Activated CD4-positive, CD25-positive, alpha-beta regulatory T cell treated with anti-CD3 and anti-CD28 coated beads, Interleukin-2, amount 50 U/mL, for 24 hours (primary cell): ENCODE measurements at regions not wholly inside any gene's neighbourhood (a gene's known extent, or its start where the extent isn't known, plus 50 kb on each side); places are given as distances from the start of the nearest gene placed in this dataset.

ENCODE experiments used
- ATAC-seq, 2 donors: fragments of 150-1000 bp; cut with Tn5 transposase; one replicate each; pipeline ENCODE4 v1.10.0; 2021; ENCODE audit warnings: mild to moderate bottlenecking in 1 of 2, moderate library complexity in 1 of 2

- no peak for ATAC-seq
Observed at GRCh38 chr12:41930866-41931437, 213.7 kb downstream of the GXYLT1 start.

- ATAC-seq: no peak
Observed at GRCh38 chr12:41924111-41924510, 220.6 kb downstream of the GXYLT1 start.

- ATAC-seq: no peak
Observed at GRCh38 chr12:41923351-41923750, 221.3 kb downstream of the GXYLT1 start.

GRCh38 chr12:41920355-41920754 is 224.3 kb downstream of the GXYLT1 start:
- ATAC-seq: no peak

DNA sequence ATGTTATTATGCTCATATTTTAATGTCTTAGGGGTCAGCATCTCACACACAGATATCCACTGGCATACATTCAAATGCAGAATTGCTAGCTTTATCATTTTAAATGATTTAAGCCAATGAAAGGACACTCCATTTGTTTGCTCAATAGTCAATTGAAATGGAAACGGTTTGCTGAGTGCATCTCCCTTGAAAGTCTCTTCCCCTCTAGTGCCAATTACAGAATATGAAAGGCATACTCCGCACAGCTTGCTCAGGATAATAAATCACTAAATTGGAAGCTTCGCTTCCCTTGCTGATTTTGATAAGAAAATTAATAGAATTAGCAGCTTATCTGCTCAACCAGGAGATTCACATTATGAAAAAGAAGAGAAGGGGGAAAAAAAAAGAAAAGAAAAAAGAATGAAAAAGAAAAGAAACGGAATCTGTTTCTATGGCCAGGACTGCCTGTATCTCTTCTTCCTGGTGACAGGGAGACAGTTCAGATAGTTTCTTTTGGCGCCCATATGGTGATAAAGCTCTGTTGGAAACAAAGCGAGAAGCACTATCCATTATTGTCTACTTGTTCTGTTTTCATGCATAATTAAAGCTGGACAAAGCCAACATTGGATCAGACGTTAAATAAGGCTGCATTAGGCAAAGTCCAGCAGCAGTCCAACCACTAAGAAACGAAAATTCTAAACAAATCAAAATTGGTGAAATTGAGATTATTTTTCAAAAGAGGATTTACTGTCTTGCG is 225.0 kb downstream of the GXYLT1 start:
- no peak for ATAC-seq

GRCh38 chr12:41919048-41919447 is 225.6 kb downstream of the GXYLT1 start:
- ATAC-seq: no peak

GRCh38 chr12:41917938-41918341 is 226.7 kb downstream of the GXYLT1 start:
- no peak for ATAC-seq

- ATAC-seq: no peak
Observed at GRCh38 chr12:41917181-41917580, 227.5 kb downstream of the GXYLT1 start.

GRCh38 chr12:41910578-41911320 is 233.9 kb downstream of the GXYLT1 start:
- ATAC-seq: no peak

DNA sequence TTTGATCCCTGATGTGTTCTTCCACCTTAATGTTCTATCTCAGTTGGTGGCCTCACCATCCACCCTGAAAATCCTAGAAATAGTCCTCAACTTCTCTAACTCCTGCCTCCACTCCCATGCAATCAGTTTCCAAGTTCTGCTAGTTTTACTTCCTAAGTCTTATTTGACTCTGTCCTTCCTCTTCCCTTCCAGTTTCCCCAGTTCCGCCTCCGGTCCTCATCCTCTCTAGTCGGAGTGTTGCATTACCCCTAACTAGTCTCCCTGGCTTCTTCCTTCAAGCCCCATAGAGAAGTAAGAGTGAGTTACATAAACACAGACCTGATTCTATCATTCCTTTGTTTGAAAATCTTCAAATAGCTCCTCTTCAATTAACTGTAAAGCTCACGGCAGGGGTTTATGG is 236.5 kb downstream of the GXYLT1 start:
- ATAC-seq: no peak

DNA sequence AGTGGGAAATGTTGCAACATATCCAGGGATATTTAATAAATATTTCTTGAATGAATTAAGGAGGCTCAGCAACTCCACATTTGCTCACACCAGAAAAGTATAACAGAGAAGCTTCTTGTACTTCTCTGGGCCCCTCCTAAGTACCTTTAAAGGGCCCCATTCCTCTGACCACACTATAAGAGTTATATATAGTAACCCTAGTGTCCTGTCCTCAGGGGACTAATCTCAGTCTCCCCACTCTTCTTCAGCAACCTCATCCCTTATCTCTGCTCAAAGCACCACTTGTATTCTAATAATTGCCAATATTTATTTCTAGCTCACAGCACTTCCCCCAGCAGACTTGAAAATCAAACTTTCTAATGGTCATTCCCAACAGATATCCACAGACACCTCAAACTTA is 237.1 kb downstream of the GXYLT1 start:
- ATAC-seq: no peak

GRCh38 chr12:41907021-41907420 is 237.7 kb downstream of the GXYLT1 start:
- peak in 1 of 2 donors; percentile 23 for ATAC-seq

DNA sequence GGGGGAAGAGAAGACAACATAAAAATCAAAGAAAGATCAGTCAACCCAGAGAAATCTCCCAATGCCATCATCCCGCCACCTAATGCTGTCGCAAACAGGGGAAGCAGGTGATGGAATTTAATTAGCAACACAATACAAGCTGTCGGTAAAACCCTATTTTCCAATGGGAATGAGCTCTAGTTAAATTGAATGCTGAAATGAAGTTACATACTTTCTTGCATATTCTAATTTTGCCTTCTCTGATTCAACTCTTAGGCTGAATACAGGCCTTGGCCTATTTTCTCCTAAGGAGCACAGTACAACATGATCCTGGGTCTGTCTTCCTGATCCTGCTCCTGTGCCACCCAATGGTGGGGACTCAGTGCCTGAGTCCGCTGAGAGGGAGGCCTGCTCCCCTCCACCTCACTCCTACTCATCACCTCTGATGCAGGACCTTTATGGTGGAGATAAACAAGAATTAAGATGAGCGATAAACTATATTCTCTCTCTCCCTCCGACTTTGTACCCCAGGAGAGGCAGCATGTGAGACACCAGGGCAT is 238.8 kb downstream of the GXYLT1 start:
- ATAC-seq: no peak

- no peak for ATAC-seq
Observed at GRCh38 chr12:41905073-41905758, 239.5 kb downstream of the GXYLT1 start.

GRCh38 chr12:41904041-41904440 is 240.6 kb downstream of the GXYLT1 start:
- no peak for ATAC-seq

- ATAC-seq: no peak
Observed at GRCh38 chr12:41903014-41903708, 241.5 kb downstream of the GXYLT1 start.

DNA sequence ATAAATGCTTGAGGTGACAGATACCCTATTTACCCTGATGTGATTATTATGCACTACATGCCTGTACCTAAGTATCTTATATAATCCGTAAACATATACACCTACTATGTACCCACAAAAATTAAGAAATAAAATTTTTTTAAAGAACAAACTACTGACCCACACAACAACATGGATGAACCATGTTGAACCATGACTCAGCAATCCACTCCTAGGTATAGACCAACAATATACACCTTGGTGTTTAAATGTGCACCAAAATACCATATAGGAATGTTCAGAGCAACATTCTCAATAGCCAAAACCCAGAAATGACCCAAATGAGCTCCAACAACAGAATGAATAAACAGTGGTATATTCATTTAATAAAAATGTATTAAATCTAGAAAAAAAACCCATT is 245.1 kb downstream of the GXYLT1 start:
- no peak for ATAC-seq

DNA sequence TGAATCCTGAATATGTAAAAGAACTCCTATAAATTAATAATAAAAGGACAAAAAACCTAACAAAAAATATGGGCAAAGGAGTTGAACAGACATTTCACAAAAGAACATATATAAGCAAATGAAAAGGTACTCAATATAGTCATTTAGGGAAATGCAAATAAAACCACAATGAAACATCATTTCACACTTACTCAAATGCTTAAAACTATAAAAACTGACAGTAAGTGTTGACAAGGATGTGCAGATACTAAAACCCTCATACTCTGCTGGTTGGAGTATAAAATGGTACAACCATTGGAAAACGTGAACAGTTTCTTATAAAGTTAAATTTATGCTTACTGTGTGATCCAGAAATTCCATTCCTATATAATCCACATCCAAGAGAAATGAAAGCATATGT is 247.1 kb downstream of the GXYLT1 start:
- ATAC-seq: peak in 1 of 2 donors; percentile 48

DNA sequence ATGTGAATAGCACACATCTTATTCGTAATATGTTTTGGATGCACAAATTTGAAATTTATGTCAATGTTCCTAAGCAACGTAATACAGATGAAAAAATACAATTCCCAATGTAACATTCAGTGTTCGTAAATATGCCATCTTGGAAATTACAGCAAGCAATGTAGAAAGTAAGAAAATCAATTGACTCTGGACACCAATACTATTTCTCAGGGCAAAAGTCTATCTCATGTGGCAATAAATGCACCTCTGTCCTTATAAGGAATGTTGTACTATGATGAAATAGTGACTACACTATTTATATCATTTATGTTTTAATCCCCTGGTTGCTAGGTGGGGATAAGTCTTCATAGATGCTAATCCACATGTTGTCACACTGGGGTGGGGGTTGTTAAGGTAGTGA is 251.2 kb downstream of the GXYLT1 start:
- no peak for ATAC-seq

- ATAC-seq: no peak
Observed at GRCh38 chr12:41892302-41892701, 252.4 kb downstream of the GXYLT1 start.

DNA sequence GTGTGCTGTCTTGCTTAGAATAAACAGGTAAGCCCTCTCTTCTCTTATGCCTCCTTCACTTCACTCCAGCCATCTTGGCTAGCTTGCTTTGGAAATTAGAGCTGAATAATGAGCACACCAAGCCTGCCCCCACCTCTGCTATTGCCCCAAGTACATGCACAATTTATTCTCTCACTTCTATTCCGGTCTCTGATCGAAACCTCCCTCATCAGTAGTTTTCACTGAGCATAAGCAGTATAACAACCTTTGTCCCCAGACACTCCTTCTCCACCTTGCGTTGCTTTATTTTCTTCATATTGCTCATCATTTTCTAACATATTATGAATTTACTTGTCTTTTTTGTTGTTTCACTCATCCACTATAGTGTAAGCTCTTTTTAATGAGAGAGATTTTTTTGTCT is 253.4 kb downstream of the GXYLT1 start:
- no peak for ATAC-seq

GRCh38 chr12:41888285-41888684 is 256.4 kb downstream of the GXYLT1 start:
- no peak for ATAC-seq
